SK-N-SH (cell line): ENCODE measurements at regions not wholly inside any gene's neighbourhood (a gene's known extent, or its start where the extent isn't known, plus 50 kb on each side); places are given as distances from the start of the nearest gene placed in this dataset.
A peak's percentile ranks its signal among the peaks of the same experiment; 100 is the strongest.

ENCODE experiments used
- CTCF ChIA-PET: fragments of 300-600, 350-600 bp; formaldehyde crosslinking; extraction: SDS; loops from one replicate; lab custom pipeline; 2021; lab: Yijun Ruan, JAX
- POLR2A ChIA-PET: fragments of 350-600 bp; sonication (Branson Sonifier 250); formaldehyde crosslinking; extraction: SDS; loops from one replicate; lab custom pipeline; 2020; ENCODE audit warnings: antibody characterized with exemption, inconsistent platforms; lab: Yijun Ruan, JAX
- DNase-seq: peaks from one replicate; pipeline ENCODE4 v3.0.0; 2012
- H2AFZ ChIP-seq: fragments of 200-600 bp; sonication (generic); 2 replicates; pipeline ENCODE4 v1.8.1; 2016; ENCODE audit warnings: antibody characterized with exemption, mild to moderate bottlenecking, low read depth
- H3F3A ChIP-seq: fragments of 200-600 bp; sonication (generic); replicated peaks from 2 replicates; pipeline ENCODE3; 2016; ENCODE audit warnings: antibody characterized with exemption, mild to moderate bottlenecking; ENCODE audit not compliant: insufficient read depth
- H3K27ac ChIP-seq, 2 experiments: fragments of 200-500 bp in 1 of 2; fragments of 200-600 bp in 1 of 2; sonication (Bioruptor generic) in 1 of 2; sonication (generic), shearing (Covaris generic) in 1 of 2; 2 replicates each; pipeline versions ENCODE4 v1.5.1 to v1.6.1; 2014 to 2016; ENCODE audit warnings: low read depth in 2 of 2, inconsistent platforms in 1 of 2, low read length in 1 of 2, mild to moderate bottlenecking in 1 of 2, mixed read lengths in 1 of 2
- H3K27me3 ChIP-seq: fragments of 200-600 bp; sonication (generic), shearing (Covaris generic); 2 replicates; pipeline ENCODE4 v1.6.1; 2016; ENCODE audit warnings: mixed run types; ENCODE audit not compliant: insufficient read depth
- H3K36me3 ChIP-seq, 2 experiments: fragments of 200-500 bp in 1 of 2; fragments of 200-600 bp in 1 of 2; sonication (Bioruptor generic) in 1 of 2; sonication (generic) in 1 of 2; replicated peaks in 1 of 2; 2 replicates each; pipeline versions ENCODE3 to v1.5.1; 2014 to 2016; ENCODE audit warnings: low read length in 1 of 2, mild to moderate bottlenecking in 1 of 2; ENCODE audit not compliant: insufficient read depth in 2 of 2, control insufficient read depth in 1 of 2
- H3K4me1 ChIP-seq, 2 experiments: fragments of 200-500 bp in 1 of 2; fragments of 200-600 bp in 1 of 2; sonication (Bioruptor generic) in 1 of 2; sonication (generic), shearing (Covaris generic) in 1 of 2; 2 replicates each; pipeline versions ENCODE4 v1.5.1 to v1.6.1; 2014 to 2016; ENCODE audit warnings: low read depth in 1 of 2, low read length in 1 of 2, mixed run types in 1 of 2; ENCODE audit not compliant: insufficient read depth in 2 of 2, control insufficient read depth in 1 of 2
- H3K4me2 ChIP-seq: fragments of 200-600 bp; sonication (generic), shearing (Covaris generic); 2 replicates; pipeline ENCODE4 v1.6.1; 2017; ENCODE audit warnings: mixed run types
- H3K4me3 ChIP-seq, 2 experiments: fragments of 200-500 bp in 1 of 2; fragments of 200-600 bp in 1 of 2; sonication (Bioruptor generic) in 1 of 2; sonication (generic), shearing (Covaris generic) in 1 of 2; 2 replicates each; pipeline versions ENCODE4 v1.5.1 to v1.8.1; 2014 to 2016; ENCODE audit warnings: low read depth in 2 of 2, inconsistent platforms in 1 of 2, low read length in 1 of 2, mild to moderate bottlenecking in 1 of 2, mixed read lengths in 1 of 2, moderate library complexity in 1 of 2
- H3K79me2 ChIP-seq: fragments of 200-600 bp; sonication (generic); 2 replicates; pipeline ENCODE4 v1.8.1; 2017; ENCODE audit warnings: mild to moderate bottlenecking; ENCODE audit not compliant: insufficient read depth
- H3K9ac ChIP-seq: fragments of 200-600 bp; sonication (generic); 2 replicates; pipeline ENCODE4 v1.6.1; 2017; ENCODE audit warnings: mixed run types
- H3K9me2 ChIP-seq: fragments of 200-600 bp; sonication (generic); 2 replicates; pipeline ENCODE4 v1.6.1; 2017; ENCODE audit warnings: mixed run types
- H3K9me3 ChIP-seq: fragments of 200-600 bp; sonication (generic); 2 replicates; pipeline ENCODE4 v1.6.1; 2017; ENCODE audit warnings: mixed run types, mild to moderate bottlenecking, moderate library complexity
- H4K20me1 ChIP-seq: fragments of 200-600 bp; sonication (generic); 2 replicates; pipeline ENCODE4 v1.6.1; 2017; ENCODE audit warnings: mild to moderate bottlenecking, mixed run types; ENCODE audit not compliant: insufficient read depth
- CHD2 ChIP-seq: fragments of 150-350 bp; IDR thresholded peaks from 2 replicates; pipeline ENCODE4 v1.6.1; 2018; ENCODE audit warnings: low read length; ENCODE audit not compliant: partially characterized antibody
- ELF1 ChIP-seq: IDR thresholded peaks from 2 replicates; pipeline ENCODE4 v1.4.0; 2012
- EP300 ChIP-seq, 2 experiments: IDR thresholded peaks; 2 replicates each; pipeline versions ENCODE4 v1.4.0 to v1.6.1; 2012; ENCODE audit warnings: borderline replicate concordance in 1 of 2, low read depth in 1 of 2, low read length in 1 of 2
- EZH2phosphoT487 ChIP-seq: fragments of 200-600 bp; sonication (generic); IDR thresholded peaks from 2 replicates; pipeline ENCODE4 v1.6.1; 2017; ENCODE audit warnings: low read depth, mixed run types, mild to moderate bottlenecking, antibody characterized with exemption, moderate library complexity, borderline replicate concordance
- FOXJ3 ChIP-seq: sonication (generic); formaldehyde crosslinking; IDR thresholded peaks from 2 replicates; pipeline ENCODE4 v1.5.1; 2020; ENCODE audit warnings: mild to moderate bottlenecking, missing genetic modification reagents
- FOXM1 ChIP-seq: IDR thresholded peaks from 2 replicates; pipeline ENCODE4 v1.4.0; 2012; ENCODE audit warnings: low read depth, mild to moderate bottlenecking
- GATA2 ChIP-seq: sonication (generic); formaldehyde crosslinking; IDR thresholded peaks from 2 replicates; pipeline ENCODE4 v1.5.0; 2020; ENCODE audit warnings: mild to moderate bottlenecking, missing genetic modification reagents
- JUND ChIP-seq: IDR thresholded peaks from 2 replicates; pipeline ENCODE4 v1.4.0; 2012
- NFIC ChIP-seq: IDR thresholded peaks from 2 replicates; pipeline ENCODE4 v1.4.0; 2012; ENCODE audit warnings: borderline replicate concordance
- RAD21 ChIP-seq: IDR thresholded peaks from 2 replicates; pipeline ENCODE4 v1.6.1; 2012; ENCODE audit warnings: mild to moderate bottlenecking, low read length
- RCOR1 ChIP-seq: fragments of 150-350 bp; IDR thresholded peaks from 2 replicates; pipeline ENCODE4 v1.6.1; 2017; ENCODE audit warnings: antibody characterized with exemption, low read length
- TCF12 ChIP-seq: IDR thresholded peaks from 2 replicates; pipeline ENCODE4 v1.4.0; 2012
- WGBS: methylation state at CpG from one replicate; pipeline ENCODE4 v1.1.6; 2017; ENCODE audit warnings: low lambda C conversion rate; 5-methylcytosine and 5-hydroxymethylcytosine counted together
- TF ChIP-seq, protein P1 (sequence below): fragments of 150-350 bp; IDR thresholded peaks from 2 replicates; pipeline ENCODE4 v1.6.1; 2016; ENCODE audit warnings: mild to moderate bottlenecking, low read depth, low read length
- TF ChIP-seq, protein P2 (sequence below): IDR thresholded peaks from 2 replicates; pipeline ENCODE4 v1.6.1; 2012; ENCODE audit warnings: mild to moderate bottlenecking, low read depth, low read length, moderate library complexity

GRCh38 chr5:75909223-75909622, 174.0 kb upstream of the SV2C start:
- Histone ChIP-seq H2AFZ (no peak overlapping the region), H3K36me3 (no peaks in the 10 kb centered on the region), H3K27ac (peak overlapping the region in 1 of 2 experiments; percentile 86; a peak in 2 of 4 replicates), H3K27me3 (no peaks in the 10 kb centered on the region), H3K4me2 (no peak overlapping the region), H3K4me3 (no peak overlapping the region), H3K9ac (no peak overlapping the region), H3F3A (no peaks in the 10 kb centered on the region), H3K9me3 (no peaks in the 10 kb centered on the region), H3K9me2 (no peaks in the 10 kb centered on the region)
- ChIA-PET POLR2A (no interaction called here), CTCF (interaction anchor here (1.0 kb wide), 1 partner anchor 24 kb away, joined by 3 read pairs; no protein-coding TSS in a partner anchor)
- TF ChIP-seq CHD2 (peak; percentile 39), FOXJ3 (CRISPR knock-in tag) (no peak), EP300 (IDR thresholded peaks at IDR 0.05; ENCODE audit: borderline replicate concordance in 1 of 2, low read depth in 1 of 2, low read length in 1 of 2) (peak in 1 of 2 experiments; percentile 73; a peak in 2 of 4 replicates), EZH2phosphoT487 (no peak), RCOR1 (peak; percentile 48; the same call in 1 of the 2 replicates), GATA2 (CRISPR knock-in tag) (peak; percentile 67), NFIC (no peak), JUND (no peak)
- TF ChIP-seq, all 33 proteins: peak for 4
- peaks cover 0 to 28% of the 10 kb centered on the region in 2 experiments; a peak in 2 of 4 replicates for H3K4me1 ChIP-seq
- H3K79me2 ChIP-seq = no peaks in the 10 kb centered on the region
- WGBS = 36% methylated on average over 1 of the region's 1 CpG
- peak; percentile 25 for DNase-seq
- no peaks in the 10 kb centered on the region for H4K20me1 ChIP-seq

DNA sequence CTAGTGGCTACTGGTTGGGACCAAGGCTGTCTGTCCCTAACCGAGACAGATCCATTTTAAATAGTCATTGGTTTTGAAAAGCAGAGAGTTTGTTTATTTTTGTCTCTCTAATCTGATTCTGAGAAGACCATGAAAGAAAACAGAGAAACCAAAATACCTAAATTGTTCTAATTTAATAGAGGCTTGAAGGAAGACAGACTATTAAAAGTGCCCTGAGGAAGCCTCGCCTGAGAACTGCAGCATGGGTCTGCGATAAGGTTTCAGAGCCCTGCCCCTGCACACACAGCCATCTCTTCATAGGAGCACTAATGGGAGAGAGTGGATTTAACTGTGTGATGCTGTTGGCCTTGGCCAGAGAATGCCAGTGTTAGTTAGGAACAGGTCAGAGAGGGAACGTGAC, 175.5 kb upstream of the SV2C start:
- Histone ChIP-seq H3K27ac (peak overlapping the region in 1 of 2 experiments; percentile 86; a peak in 2 of 4 replicates), H3K27me3 (no peaks in the 10 kb centered on the region), H3K79me2 (no peaks in the 10 kb centered on the region), H4K20me1 (no peaks in the 10 kb centered on the region), H3K9me2 (no peaks in the 10 kb centered on the region), H3K9ac (no peak overlapping the region), H3K36me3 (no peaks in the 10 kb centered on the region), H3K4me1 (peaks cover 0 to 28% of the 10 kb centered on the region in 2 experiments; a peak in 2 of 4 replicates), H2AFZ (no peak overlapping the region), H3K9me3 (no peaks in the 10 kb centered on the region), H3F3A (no peaks in the 10 kb centered on the region), H3K4me2 (no peak overlapping the region), H3K4me3 (no peak overlapping the region)
- peak; percentile 50 for DNase-seq
- ChIA-PET POLR2A (no interaction called here), CTCF (no interaction called here)
- 9% methylated on average over 4 of the region's 4 CpGs for WGBS
- TF ChIP-seq, protein P1, sequence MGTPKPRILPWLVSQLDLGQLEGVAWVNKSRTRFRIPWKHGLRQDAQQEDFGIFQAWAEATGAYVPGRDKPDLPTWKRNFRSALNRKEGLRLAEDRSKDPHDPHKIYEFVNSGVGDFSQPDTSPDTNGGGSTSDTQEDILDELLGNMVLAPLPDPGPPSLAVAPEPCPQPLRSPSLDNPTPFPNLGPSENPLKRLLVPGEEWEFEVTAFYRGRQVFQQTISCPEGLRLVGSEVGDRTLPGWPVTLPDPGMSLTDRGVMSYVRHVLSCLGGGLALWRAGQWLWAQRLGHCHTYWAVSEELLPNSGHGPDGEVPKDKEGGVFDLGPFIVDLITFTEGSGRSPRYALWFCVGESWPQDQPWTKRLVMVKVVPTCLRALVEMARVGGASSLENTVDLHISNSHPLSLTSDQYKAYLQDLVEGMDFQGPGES = no peak
- TF ChIP-seq EP300 (IDR thresholded peaks at IDR 0.05; ENCODE audit: borderline replicate concordance in 1 of 2, low read depth in 1 of 2, low read length in 1 of 2) = peak in 1 of 2 experiments; percentile 91; a peak in 2 of 4 replicates
- peak; percentile 79 for TF ChIP-seq GATA2 (CRISPR knock-in tag)
- no peak for TF ChIP-seq NFIC
- TF ChIP-seq RAD21 = peak; percentile 17; the same call in 1 of the 2 replicates
- TF ChIP-seq FOXJ3 (CRISPR knock-in tag) = peak; percentile 80
- TF ChIP-seq, protein P2, sequence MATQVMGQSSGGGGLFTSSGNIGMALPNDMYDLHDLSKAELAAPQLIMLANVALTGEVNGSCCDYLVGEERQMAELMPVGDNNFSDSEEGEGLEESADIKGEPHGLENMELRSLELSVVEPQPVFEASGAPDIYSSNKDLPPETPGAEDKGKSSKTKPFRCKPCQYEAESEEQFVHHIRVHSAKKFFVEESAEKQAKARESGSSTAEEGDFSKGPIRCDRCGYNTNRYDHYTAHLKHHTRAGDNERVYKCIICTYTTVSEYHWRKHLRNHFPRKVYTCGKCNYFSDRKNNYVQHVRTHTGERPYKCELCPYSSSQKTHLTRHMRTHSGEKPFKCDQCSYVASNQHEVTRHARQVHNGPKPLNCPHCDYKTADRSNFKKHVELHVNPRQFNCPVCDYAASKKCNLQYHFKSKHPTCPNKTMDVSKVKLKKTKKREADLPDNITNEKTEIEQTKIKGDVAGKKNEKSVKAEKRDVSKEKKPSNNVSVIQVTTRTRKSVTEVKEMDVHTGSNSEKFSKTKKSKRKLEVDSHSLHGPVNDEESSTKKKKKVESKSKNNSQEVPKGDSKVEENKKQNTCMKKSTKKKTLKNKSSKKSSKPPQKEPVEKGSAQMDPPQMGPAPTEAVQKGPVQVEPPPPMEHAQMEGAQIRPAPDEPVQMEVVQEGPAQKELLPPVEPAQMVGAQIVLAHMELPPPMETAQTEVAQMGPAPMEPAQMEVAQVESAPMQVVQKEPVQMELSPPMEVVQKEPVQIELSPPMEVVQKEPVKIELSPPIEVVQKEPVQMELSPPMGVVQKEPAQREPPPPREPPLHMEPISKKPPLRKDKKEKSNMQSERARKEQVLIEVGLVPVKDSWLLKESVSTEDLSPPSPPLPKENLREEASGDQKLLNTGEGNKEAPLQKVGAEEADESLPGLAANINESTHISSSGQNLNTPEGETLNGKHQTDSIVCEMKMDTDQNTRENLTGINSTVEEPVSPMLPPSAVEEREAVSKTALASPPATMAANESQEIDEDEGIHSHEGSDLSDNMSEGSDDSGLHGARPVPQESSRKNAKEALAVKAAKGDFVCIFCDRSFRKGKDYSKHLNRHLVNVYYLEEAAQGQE = no peak
- no peak for TF ChIP-seq JUND
- peak; percentile 38 for TF ChIP-seq TCF12
- TF ChIP-seq FOXM1 = no peak
- TF ChIP-seq ELF1 = no peak
- peak; percentile 74 for TF ChIP-seq RCOR1
